Renal pelvis (tissue), 1 donor: ENCODE measurements at regions not wholly inside any gene's neighbourhood (a gene's known extent, or its start where the extent isn't known, plus 50 kb on each side); places are given as distances from the start of the nearest gene placed in this dataset.
"Not testable (repeated sequence)": the region's sequence is repeated elsewhere in the genome, so short reads cannot be mapped to it uniquely, and the experiment has no call there.

Experiments
- DNase-seq: peaks from one replicate; pipeline ENCODE4 v3.0.0-alpha.2; 2013

DNA sequence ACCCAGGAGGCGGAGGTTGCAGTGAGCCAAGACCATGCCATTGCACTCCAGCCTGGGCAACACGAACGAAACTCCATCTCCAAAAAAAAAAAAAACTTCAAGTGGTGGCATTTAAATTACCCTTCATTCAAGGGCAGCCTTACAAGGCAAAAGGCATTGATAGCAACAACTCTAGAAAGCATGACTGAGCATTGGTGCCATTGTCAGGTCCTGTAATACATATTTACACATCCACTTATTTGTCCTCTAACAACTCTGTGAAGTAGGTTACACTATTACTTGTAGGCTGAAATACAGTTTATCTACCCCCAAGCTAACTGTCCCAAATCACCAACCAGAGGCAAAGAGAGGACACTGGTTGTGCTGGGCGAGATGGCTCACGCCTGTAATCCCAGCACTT is 52.7 kb upstream of the LARP1 start:
- DNase-seq: no peak

- DNase-seq: not testable (repeated sequence)
Observed at GRCh38 chr5:154701725-154702124, 53.5 kb upstream of the LARP1 start.

DNA sequence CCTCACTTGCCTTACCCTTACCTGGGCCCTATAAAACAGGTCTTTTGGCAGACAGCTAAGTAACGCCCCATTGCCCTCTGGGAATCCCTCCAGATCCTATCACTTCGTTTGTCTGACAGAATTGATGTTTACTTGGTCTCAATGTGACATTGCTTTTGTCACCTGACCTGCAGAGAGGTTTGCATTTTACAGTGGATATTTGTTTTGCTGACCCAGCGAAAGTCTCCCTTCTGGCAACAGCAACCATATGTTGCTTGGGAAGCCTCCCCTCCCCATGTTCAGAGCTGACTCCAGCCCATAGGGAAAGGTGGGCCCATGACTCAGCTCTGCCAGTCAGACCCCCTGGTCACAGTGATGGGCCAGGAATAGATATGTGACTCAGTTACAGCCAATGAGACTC is 54.0 kb upstream of the LARP1 start:
- DNase-seq: peak; percentile 47

- not testable (repeated sequence) for DNase-seq
Observed at GRCh38 chr5:154700289-154700928, 54.8 kb upstream of the LARP1 start.

DNA sequence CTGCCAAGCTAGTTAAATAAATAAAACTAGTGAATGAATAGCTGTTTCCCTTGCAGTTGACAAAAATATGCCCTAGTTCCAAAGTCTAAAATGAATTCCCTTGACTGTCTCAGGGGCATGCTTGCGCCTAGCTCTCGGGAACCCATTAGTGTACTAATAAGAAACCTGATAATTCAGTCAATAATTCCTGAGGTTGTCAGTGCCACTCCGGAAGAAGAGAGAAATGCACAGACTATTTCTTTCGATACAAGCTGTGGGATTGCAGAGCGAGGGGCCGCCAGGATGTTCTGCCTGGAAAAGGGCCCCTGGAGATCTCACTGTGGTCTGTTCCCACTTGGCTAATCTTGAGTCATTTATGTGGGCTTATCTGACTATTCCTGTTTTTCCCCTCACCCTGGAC is 56.4 kb upstream of the LARP1 start:
- no peak for DNase-seq

- DNase-seq: no peak
Observed at GRCh38 chr5:154697371-154697770, 57.8 kb upstream of the LARP1 start.

DNA sequence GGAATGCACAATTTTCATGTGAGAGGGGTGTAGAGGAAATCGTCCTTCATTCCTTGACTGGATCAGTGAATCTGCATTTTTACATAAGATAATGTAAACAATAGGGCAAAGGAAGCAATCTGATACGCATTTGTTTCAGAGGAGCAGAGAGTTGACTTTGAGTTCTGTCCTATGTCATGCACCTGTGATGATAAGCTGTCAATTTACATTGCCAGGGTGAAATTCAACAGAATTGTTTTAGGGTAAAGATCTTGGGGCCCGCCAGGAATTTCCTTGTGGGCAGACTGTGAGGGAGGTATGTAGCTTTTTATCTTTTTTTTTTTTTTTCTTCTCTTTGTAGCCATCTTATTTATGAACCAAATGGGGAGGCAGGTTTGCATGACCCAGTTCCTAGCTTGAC is 58.3 kb upstream of the LARP1 start:
- DNase-seq: no peak

DNA sequence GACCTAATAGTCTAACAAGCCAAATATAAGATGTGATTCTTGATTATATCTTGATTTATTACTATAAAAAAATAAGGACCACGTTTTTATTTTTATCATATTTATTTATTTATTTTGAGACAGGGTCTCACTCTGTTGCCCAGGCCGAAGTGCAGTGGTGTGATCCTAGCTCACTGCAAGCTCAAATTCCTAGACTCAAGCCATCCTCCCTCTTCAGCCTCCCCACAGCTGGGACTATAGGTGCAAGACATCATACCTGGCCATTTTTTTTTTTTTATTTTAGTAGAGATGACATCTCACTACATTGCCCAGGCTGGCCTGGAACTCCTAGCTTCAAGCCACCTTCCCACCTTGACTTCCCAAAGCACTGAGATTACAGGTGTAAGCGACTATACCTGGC is 61.0 kb upstream of the LARP1 start:
- DNase-seq: no peak

DNA sequence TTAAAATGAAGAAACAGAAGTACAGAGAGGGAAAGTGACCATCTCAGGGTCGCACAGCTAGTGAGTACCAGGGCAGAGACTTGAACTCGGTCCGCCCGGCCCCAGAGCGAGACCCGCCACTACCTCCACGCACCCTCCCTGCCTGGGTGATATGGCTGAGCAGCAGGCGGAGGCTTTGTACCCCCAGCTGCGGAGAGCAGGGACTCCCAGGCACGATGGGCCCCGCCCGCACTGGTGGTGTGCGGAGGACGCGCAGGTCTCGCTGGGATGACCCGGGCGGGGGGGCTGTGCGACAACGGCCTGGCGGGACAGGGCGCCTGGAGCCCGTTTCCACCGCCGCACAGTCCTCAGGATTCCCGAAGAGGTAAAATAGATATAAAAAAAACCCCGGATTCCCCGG is 64.7 kb upstream of the LARP1 start:
- DNase-seq: no peak

DNA sequence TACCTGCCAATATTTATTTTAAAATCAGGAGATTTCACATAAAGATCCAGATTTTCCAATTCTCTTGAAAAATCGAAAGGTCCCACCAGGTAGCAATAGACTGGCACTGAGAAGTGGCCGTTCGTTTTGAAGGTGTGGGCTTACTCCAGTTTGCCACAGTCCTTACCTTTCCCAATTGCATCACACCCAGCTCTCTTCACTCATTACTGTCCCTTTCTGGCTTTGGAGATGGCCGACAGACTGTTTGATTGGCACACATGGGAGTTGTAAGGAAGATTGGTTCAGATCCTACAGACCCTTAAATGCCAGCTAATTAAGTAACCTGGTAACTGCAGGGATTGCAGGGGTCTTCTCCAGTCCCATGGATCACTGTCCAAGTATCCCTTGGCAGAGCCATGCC is 68.7 kb upstream of the LARP1 start:
- no peak for DNase-seq

DNA sequence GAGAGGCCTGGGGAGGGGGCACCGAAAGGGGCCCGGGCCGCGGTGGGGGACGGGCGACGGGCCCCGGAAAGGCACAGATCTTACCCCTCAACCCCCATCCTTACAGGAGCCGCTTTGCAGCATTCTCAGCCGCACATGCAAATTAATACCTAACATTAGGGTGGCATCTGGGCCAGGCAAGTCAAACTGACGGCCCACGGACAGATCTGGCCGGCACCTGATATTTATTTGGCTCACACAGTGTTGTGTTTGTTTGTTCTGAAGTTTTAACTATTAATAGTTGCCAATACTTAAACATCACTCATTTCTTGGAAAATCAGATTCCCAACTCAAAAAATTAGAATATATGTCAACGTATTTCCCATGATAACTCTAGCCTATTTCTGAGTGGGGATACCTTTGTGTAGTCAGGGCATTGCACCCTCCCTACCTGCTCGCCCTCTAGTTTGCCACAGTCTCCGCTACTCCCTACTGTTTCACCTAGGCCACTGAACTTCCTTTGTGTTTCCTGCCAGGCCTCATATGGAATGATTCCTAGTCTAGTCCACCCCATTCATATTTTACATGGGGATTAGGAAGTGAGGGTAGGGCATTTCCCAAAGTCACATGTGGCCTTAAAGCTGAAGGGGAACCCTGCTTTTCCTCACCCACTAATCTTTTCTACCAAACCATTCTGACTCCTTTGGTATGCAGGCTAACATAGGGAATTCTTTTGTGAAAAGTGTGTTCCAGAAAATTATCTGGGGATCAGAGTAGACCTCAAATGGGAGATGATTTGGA is 71.9 kb upstream of the LARP1 start:
- DNase-seq: no peak

DNA sequence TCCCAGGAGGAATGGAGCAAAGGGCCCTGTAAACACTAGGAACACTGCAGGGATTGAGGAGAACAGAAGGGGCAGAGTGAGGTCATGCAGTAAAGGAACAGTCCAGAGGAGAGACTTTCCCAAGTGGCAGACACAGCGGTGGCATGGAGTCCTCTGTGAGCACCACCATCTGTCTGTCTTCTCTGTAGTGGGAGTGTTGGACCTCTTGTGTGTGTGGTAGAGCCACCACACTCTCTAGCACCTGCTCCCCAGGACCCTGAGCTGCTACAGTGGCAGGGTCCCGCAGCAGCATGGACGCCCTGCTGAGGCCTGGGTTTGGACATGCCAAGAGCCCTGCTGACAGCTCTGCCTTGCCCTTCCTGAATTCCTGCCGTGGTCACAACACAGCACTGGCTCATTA is 75.7 kb upstream of the LARP1 start:
- no peak for DNase-seq

DNA sequence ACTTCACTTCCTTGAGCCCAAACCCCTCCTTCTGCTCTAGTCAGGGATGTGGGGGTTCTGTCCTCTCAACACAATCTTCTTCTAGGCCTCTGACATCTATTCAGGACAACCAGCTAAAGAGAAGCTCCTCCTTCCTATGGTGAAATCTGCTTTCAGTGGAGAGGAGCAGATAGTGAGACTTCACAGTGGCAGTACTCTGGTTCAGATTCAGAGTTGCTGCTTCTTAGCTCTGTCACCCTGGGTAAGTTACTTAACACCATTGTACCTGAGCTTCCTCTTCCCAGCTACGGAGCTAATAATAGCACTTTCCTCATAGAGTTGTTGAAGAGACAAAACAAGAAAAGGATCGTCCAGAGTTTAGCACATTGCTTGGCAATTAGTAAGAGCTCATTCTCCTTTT is 77.3 kb upstream of the LARP1 start:
- no peak for DNase-seq

- DNase-seq: no peak
Observed at GRCh38 chr5:154676508-154676907, 78.7 kb upstream of the LARP1 start.

- DNase-seq: no peak
Observed at GRCh38 chr5:154674029-154674428, 81.1 kb upstream of the LARP1 start.

DNA sequence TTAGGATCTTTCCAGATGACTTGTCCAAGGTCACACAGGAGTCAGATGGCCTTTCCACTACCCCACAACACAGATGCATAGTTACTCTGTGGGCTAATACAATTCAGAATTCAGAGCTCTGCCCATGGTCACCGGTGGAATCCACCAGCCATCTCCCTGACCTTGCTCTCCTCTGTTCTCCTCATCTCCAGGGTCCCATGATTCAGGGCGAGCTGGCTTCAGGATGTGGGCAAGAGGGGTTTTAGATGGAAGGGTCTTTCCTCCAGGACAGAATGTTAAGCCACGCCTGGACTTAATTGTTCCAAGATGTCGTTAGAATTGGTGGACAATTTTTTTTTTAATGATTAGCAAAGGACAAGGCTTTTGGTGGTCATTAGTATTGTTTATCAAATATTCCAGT is 81.7 kb upstream of the LARP1 start:
- no peak for DNase-seq

DNA sequence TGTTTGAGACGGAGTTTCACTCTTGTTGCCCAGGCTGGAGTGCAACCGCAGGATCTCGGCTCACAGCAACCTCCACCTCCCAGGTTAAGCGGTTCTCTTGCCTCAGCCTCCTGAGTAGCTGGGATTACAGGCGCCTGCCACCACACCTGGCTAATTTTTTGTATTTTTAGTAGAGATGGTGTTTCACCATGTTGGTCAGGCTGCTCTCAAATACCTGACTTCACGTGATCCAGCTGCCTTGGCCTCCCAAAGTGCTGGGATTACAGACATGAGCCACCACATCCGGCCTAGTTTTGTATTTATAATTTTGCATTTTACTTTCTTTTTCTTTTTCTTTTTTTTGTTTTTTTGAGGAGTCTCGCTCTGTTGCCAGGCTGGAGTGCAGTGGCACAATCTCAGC is 85.3 kb upstream of the LARP1 start:
- not testable (repeated sequence) for DNase-seq

- DNase-seq: no peak
Observed at GRCh38 chr5:154669402-154669801, 85.8 kb upstream of the LARP1 start.

DNA sequence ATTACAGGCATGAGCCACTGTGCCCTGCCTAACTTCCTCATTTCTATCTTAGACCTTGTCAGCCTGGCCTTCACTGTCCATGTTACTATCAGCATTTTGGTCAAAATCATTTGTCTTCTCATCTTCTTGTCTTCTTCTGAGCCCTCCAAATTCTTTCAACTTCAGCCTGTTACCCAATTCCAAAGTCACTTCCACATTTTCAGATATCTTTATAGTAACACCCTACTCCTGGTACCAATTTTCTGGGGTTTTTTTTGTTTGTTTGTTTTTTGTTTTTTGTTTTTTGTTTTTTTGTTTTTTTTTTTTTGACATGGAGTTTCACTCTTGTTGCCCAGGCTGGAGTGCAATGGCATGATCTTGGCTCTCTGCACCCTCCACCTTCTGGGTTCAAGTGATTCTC is 90.3 kb upstream of the LARP1 start:
- DNase-seq: no peak

- DNase-seq: no peak
Observed at GRCh38 chr5:154663424-154663823, 91.8 kb upstream of the LARP1 start.

DNA sequence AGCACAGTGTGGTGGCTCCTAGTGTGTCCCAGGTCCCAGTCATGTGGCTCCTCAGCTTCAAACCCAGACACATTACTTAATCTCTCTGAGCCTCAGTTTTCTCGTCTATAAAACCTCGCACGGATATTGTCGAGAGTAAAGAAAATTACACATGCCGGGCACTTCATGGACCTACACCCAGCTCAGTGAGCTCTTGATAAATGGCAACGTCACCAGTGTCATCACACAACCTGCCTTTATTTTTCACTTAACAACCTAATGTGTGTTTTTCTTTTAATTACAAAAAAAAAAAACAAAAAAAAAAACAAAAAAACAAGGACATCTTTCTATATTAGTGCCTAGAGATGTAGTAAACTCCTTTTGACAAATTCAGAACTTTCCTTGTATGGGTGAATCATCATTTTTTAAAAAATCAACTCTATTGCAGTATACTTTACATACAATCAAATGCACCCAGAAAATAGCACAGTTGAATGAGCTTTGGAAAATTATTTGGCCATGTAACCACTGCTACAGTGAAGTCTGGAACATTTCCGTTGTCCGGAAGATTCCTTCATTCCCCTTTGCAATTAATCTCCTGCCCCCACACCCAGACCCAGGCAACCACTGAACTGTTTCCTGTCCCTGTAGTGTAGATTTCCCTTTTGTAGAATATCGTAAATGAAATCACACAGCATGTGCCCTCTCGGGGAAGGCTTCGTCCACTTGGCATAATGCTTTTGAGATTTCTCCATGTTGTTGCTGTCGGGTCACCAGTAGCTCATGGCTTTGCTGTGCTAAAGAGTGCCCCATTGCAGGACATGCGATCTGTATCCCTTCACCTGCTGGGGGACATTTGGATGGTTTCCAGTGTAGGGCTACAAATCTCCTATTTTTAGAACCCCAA is 100.4 kb upstream of the LARP1 start:
- DNase-seq: peak; percentile 53

DNA sequence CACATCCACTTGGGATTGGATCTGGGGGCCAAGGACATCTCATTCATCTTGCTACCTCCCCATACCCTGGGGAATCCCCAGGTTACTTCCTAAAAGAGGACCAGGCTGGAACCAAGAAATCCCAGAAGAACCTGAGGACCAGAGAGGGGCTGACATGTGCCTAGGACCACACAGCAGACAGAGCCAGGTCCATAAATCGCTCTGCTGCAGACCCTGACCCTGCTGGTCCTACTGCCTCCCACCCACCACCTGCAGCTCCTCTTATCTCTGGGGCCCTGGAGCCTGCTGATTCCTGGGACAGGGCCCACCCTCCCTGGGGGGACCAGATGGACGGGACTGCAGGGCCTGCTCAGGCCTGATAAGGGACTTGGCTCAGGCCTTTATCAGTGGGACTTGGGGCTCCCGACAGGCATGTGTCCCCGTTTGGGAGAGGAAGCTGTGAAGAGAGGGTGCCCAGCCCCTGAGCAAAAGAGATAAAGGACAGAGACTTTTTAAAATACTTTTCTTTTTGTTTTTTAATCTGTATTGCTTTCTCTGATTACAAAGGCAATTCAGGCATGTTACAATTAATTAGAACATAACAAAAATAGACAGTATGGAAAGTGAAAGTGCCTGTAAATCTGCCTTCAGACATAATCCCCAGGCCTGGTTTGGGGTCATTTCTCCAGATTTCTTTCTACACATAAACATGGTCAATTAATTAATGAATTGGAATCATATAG is 101.3 kb upstream of the LARP1 start:
- DNase-seq: no peak
